MM.1S (cell line): ENCODE measurements at regions not wholly inside any gene's neighbourhood (a gene's known extent, or its start where the extent isn't known, plus 50 kb on each side); places are given as distances from the start of the nearest gene placed in this dataset.

ENCODE experiments used
- DNase-seq: peaks from one replicate; pipeline ENCODE4 v3.0.0-alpha.2; 2015
- H2AFZ ChIP-seq: fragments of 300-600 bp; sonication (generic); 2 replicates; pipeline ENCODE4 v1.6.0; 2016; ENCODE audit warnings: antibody characterized with exemption, low read length
- H3F3A ChIP-seq: fragments of 300-600 bp; sonication (generic); 2 replicates; pipeline ENCODE4 v1.6.1; 2016; ENCODE audit warnings: mild to moderate bottlenecking, antibody characterized with exemption, low read length, moderate library complexity, mixed read lengths; ENCODE audit not compliant: insufficient read depth
- H3K27ac ChIP-seq: fragments of 300-600 bp; sonication (generic); 2 replicates; pipeline ENCODE4 v1.5.1; 2016; ENCODE audit warnings: mild to moderate bottlenecking, low read length
- H3K27me3 ChIP-seq: fragments of 300-600 bp; sonication (generic); replicated peaks from 2 replicates; pipeline ENCODE4 v1.6.0; 2016; ENCODE audit warnings: low read length; ENCODE audit not compliant: insufficient read depth
- H3K36me3 ChIP-seq: fragments of 300-600 bp; sonication (generic); replicated peaks from 2 replicates; pipeline ENCODE4 v1.6.1; 2016; ENCODE audit warnings: mild to moderate bottlenecking, low read length, mixed read lengths; ENCODE audit not compliant: insufficient read depth
- H3K4me1 ChIP-seq: fragments of 300-600 bp; sonication (generic); 2 replicates; pipeline ENCODE4 v1.6.1; 2016; ENCODE audit warnings: low read length, mixed read lengths
- H3K4me2 ChIP-seq: fragments of 300-600 bp; sonication (generic); 2 replicates; pipeline ENCODE4 v1.6.0; 2016; ENCODE audit warnings: low read depth, low read length
- H3K4me3 ChIP-seq: fragments of 300-600 bp; sonication (generic); 2 replicates; pipeline ENCODE4 v1.5.1; 2016; ENCODE audit warnings: low read length, mixed read lengths
- H3K79me2 ChIP-seq: fragments of 300-600 bp; sonication (generic); 2 replicates; pipeline ENCODE4 v1.6.1; 2016; ENCODE audit warnings: mixed run types, low read length, mixed read lengths
- H3K9ac ChIP-seq: fragments of 300-600 bp; sonication (generic); 2 replicates; pipeline ENCODE4 v1.6.1; 2016; ENCODE audit warnings: low read length, mixed read lengths
- H3K9me2 ChIP-seq: fragments of 300-600 bp; sonication (generic); replicated peaks from 2 replicates; pipeline ENCODE4 v1.6.1; 2016; ENCODE audit warnings: mild to moderate bottlenecking, low read length, mixed read lengths; ENCODE audit not compliant: insufficient read depth
- H3K9me3 ChIP-seq: fragments of 300-600 bp; sonication (generic); replicated peaks from 2 replicates; pipeline ENCODE4 v1.6.1; 2016; ENCODE audit warnings: mild to moderate bottlenecking, low read length, mixed read lengths; ENCODE audit not compliant: insufficient read depth
- H4K20me1 ChIP-seq: fragments of 300-600 bp; sonication (generic); 2 replicates; pipeline ENCODE4 v1.6.1; 2016; ENCODE audit warnings: mild to moderate bottlenecking, low read length, moderate library complexity, mixed read lengths; ENCODE audit not compliant: insufficient read depth
- EZH2 ChIP-seq: fragments of 300-600 bp; sonication (generic); optimal IDR thresholded peaks from 2 replicates; pipeline ENCODE3; 2017; ENCODE audit warnings: low read depth, mild to moderate bottlenecking, antibody characterized with exemption, low read length, mixed read lengths
- EZH2phosphoT487 ChIP-seq: fragments of 300-600 bp; sonication (generic); IDR thresholded peaks from 2 replicates; pipeline ENCODE4 v1.6.1; 2018; ENCODE audit warnings: antibody characterized with exemption, low read length
- TF ChIP-seq, protein P1 (sequence below): fragments of 300-600 bp; sonication (generic); IDR thresholded peaks from 2 replicates; pipeline ENCODE4 v1.5.1; 2016; ENCODE audit warnings: antibody characterized with exemption, low read length, mixed read lengths

DNA sequence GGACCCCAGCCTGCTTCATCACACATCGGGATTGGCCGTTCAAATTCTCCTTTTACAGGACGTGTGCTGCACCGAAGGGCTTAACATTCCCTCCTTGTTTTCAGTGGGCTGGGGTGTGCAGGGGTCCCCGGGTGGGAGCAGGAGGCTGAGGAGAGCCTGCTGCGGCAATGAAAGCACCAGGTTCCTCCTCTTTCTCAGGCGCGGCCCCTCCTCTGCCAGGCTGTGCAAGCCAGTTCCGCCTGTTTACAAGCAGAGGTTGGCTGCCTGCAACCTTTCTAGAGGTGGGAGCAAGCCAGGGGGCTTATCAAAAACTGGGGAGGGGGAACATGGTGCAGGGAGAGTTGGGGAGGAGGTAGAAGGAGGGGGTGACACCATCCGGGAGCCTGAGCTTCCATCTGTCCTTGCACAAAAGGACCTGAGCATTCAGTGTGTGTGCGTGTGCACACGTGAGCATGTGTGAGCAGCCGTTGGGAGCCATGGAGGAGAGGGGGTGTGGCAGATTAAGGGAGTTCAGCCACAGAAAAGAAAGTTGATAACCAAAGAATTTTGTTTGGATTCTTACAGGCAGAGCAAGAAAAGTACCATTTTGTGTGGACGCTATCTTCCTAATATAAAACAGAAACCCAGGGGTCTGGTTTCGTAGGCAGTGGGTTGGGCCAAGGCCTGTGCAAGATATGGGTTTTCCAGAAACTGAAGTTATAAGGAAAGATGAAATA lies 108.8 kb upstream of the RFLNA start:
- no peak overlapping the region for H3K4me2 ChIP-seq
- H2AFZ ChIP-seq: no peak overlapping the region
- H3K9ac ChIP-seq: no peak overlapping the region
- no peak overlapping the region for H3K27ac ChIP-seq
- H3K4me1 ChIP-seq: no peaks in the 10 kb centered on the region
- H3K9me2 ChIP-seq: no peaks in the 10 kb centered on the region
- no peaks in the 10 kb centered on the region for H3K79me2 ChIP-seq
- no peak for DNase-seq
- H3K9me3 ChIP-seq: no peaks in the 10 kb centered on the region
- H4K20me1 ChIP-seq: no peaks in the 10 kb centered on the region
- H3K4me3 ChIP-seq: no peak overlapping the region
- TF ChIP-seq EZH2phosphoT487 (no peak), EZH2 (no peak)
- TF ChIP-seq, protein P1, sequence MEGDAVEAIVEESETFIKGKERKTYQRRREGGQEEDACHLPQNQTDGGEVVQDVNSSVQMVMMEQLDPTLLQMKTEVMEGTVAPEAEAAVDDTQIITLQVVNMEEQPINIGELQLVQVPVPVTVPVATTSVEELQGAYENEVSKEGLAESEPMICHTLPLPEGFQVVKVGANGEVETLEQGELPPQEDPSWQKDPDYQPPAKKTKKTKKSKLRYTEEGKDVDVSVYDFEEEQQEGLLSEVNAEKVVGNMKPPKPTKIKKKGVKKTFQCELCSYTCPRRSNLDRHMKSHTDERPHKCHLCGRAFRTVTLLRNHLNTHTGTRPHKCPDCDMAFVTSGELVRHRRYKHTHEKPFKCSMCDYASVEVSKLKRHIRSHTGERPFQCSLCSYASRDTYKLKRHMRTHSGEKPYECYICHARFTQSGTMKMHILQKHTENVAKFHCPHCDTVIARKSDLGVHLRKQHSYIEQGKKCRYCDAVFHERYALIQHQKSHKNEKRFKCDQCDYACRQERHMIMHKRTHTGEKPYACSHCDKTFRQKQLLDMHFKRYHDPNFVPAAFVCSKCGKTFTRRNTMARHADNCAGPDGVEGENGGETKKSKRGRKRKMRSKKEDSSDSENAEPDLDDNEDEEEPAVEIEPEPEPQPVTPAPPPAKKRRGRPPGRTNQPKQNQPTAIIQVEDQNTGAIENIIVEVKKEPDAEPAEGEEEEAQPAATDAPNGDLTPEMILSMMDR: no peak
- no peaks in the 10 kb centered on the region for H3K27me3 ChIP-seq
- H3F3A ChIP-seq: no peaks in the 10 kb centered on the region
- no peaks in the 10 kb centered on the region for H3K36me3 ChIP-seq

DNA sequence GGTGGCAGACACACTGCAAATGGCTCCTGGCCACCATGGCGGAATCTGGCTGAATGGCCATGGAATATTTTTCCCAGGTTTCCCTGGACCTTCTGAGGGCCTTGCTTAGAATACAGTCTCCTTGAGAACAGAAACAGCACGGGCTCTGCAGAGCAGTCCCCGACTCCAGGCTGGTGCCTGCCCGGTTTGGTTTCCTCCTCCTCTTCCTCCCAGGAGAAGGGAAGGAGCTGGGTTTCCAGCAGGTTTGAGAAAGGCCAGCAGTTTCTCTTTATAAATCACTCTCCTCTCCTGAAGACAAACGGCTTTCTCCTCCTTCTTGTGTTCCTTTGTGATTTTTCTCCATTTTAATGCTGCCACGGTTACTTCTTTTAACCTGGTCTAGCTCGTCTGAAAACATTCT lies 106.8 kb upstream of the RFLNA start:
- Histone ChIP-seq H3K4me2 (no peak overlapping the region), H4K20me1 (no peaks in the 10 kb centered on the region), H3K27ac (no peak overlapping the region)

DNA sequence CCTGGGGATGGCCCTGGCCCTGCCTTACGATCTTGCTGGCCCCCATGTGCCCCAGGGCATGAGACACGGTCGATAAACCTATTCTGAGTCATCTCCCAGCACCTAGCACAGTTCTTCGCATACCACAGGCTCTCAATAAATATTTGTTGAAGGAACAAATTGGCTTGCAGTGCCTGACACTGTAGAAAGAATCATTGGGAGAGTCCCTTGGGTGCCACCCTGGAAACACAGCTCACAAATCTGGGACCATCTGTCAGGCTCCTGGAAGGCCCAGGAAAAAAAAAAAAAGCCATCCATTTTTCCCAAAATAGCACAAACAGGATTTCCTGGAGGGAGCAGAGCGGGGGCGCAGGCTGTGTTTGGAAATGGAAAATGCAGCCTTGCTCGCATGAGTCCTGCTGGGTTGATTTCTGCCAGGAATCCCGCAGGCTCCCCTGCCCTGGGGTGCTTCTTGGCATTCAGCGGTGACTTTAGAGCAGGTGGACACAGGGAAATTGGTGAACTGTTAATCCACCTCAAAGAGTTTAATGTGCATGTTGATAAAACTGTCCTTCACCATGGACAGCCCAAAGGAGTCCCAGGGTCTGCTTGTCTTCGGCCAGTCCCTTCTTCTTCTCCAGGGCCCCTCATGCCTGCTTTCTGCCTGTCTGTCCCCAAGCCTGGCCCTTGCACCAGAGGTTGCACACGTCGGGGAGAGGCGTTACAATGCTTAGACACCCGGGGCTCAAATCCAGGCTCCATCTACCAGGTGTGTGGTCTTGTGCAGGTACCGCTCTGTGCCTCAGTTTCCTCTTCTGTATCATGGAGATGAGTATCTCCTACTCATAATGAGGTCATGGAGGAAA lies 106.1 kb upstream of the RFLNA start:
- H3K9me3 ChIP-seq: no peaks in the 10 kb centered on the region
- H3K27me3 ChIP-seq: no peaks in the 10 kb centered on the region
- no peak for DNase-seq
- no peaks in the 10 kb centered on the region for H3K79me2 ChIP-seq
- H3K9ac ChIP-seq: no peak overlapping the region
- H3K27ac ChIP-seq: no peak overlapping the region
- TF ChIP-seq EZH2phosphoT487: no peak
- TF ChIP-seq, protein P1: no peak
- no peak for TF ChIP-seq EZH2
- no peaks in the 10 kb centered on the region for H3K4me1 ChIP-seq
- H3K4me2 ChIP-seq: no peak overlapping the region
- no peaks in the 10 kb centered on the region for H3K9me2 ChIP-seq
- no peaks in the 10 kb centered on the region for H4K20me1 ChIP-seq
- no peaks in the 10 kb centered on the region for H3K36me3 ChIP-seq
- H3F3A ChIP-seq: no peaks in the 10 kb centered on the region
- no peak overlapping the region for H2AFZ ChIP-seq
- no peak overlapping the region for H3K4me3 ChIP-seq

More for the DNA sequence above, 106.8 kb upstream of the RFLNA start:
- no peaks in the 10 kb centered on the region for H3K36me3 ChIP-seq
- H3K79me2 ChIP-seq: no peaks in the 10 kb centered on the region
- H3K27me3 ChIP-seq: no peaks in the 10 kb centered on the region
- TF ChIP-seq EZH2 (no peak), EZH2phosphoT487 (no peak)
- TF ChIP-seq, protein P1: no peak
- no peaks in the 10 kb centered on the region for H3K4me1 ChIP-seq
- no peak overlapping the region for H2AFZ ChIP-seq
- no peaks in the 10 kb centered on the region for H3K9me3 ChIP-seq
- DNase-seq: no peak
- H3K4me3 ChIP-seq: no peak overlapping the region
- H3K9me2 ChIP-seq: no peaks in the 10 kb centered on the region
- no peak overlapping the region for H3K9ac ChIP-seq
- H3F3A ChIP-seq: no peaks in the 10 kb centered on the region
